Progenitor cell of endocrine pancreas (in vitro differentiated cells): ENCODE measurements at regions not wholly inside any gene's neighbourhood (a gene's known extent, or its start where the extent isn't known, plus 50 kb on each side); places are given as distances from the start of the nearest gene placed in this dataset.
"Not testable (repeated sequence)": the region's sequence is repeated elsewhere in the genome, so short reads cannot be mapped to it uniquely, and the experiment has no call there.

ENCODE experiments used
- DNase-seq: peaks from one replicate; pipeline ENCODE4 v3.0.0; 2021; ENCODE audit warnings: low spot score; ENCODE audit not compliant: unreplicated experiment
- H3K27ac Mint-ChIP-seq: 2 replicates; pipeline ENCODE4 v1.8.0; 2021; ENCODE audit warnings: mild to moderate bottlenecking, moderate library complexity, mixed read lengths
- H3K27me3 Mint-ChIP-seq: 2 replicates; pipeline ENCODE4 v1.8.0; 2021; ENCODE audit warnings: mixed read lengths
- H3K36me3 Mint-ChIP-seq: 2 replicates; pipeline ENCODE4 v1.8.0; 2022; ENCODE audit warnings: mixed read lengths; ENCODE audit not compliant: insufficient read depth
- H3K4me1 Mint-ChIP-seq: 2 replicates; pipeline ENCODE4 v1.8.0; 2021; ENCODE audit warnings: low read depth, mixed read lengths
- H3K4me3 Mint-ChIP-seq: 2 replicates; pipeline ENCODE4 v1.8.0; 2021; ENCODE audit warnings: low read depth, mild to moderate bottlenecking, moderate library complexity, mixed read lengths
- H3K9me3 Mint-ChIP-seq: 2 replicates; pipeline ENCODE4 v1.8.0; 2021; ENCODE audit warnings: low read depth, mixed read lengths
- TF ChIP-seq, protein P1 (sequence below): fragments of 200-600 bp; sonication (generic); IDR thresholded peaks from one replicate; pipeline ENCODE4 v1.5.0; 2021; ENCODE audit warnings: antibody characterized with exemption, mild to moderate bottlenecking; ENCODE audit not compliant: unreplicated experiment

DNA sequence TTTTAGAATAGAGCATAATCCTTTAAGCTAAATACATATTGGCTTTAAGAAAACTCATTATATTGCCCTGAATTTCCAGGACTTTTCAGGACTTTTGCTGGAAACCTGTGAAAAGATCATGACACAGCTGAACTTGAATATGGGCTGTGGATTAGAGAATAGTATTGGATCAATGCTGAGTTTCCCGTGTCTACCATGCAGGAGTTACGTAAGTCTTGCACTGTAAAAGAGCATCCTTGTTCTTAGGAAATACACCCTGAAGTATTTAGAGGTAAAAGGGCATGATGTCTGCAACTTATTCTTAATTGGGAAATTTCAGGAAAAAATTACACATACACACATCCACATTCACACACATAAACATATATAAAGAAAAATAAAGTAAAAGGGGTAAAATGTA lies 82.1 kb downstream of the ZFP36L2 start:
- no peak for DNase-seq
- Mint-ChIP-seq H3K27me3 (peaks cover 7% of the 10 kb centered on the region), H3K4me1 (peaks cover 2% of the 10 kb centered on the region), H3K27ac (no peak overlapping the region), H3K36me3 (no peaks in the 10 kb centered on the region), H3K9me3 (no peaks in the 10 kb centered on the region), H3K4me3 (no peak overlapping the region)
- TF ChIP-seq, protein P1, sequence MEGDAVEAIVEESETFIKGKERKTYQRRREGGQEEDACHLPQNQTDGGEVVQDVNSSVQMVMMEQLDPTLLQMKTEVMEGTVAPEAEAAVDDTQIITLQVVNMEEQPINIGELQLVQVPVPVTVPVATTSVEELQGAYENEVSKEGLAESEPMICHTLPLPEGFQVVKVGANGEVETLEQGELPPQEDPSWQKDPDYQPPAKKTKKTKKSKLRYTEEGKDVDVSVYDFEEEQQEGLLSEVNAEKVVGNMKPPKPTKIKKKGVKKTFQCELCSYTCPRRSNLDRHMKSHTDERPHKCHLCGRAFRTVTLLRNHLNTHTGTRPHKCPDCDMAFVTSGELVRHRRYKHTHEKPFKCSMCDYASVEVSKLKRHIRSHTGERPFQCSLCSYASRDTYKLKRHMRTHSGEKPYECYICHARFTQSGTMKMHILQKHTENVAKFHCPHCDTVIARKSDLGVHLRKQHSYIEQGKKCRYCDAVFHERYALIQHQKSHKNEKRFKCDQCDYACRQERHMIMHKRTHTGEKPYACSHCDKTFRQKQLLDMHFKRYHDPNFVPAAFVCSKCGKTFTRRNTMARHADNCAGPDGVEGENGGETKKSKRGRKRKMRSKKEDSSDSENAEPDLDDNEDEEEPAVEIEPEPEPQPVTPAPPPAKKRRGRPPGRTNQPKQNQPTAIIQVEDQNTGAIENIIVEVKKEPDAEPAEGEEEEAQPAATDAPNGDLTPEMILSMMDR = no peak

DNA sequence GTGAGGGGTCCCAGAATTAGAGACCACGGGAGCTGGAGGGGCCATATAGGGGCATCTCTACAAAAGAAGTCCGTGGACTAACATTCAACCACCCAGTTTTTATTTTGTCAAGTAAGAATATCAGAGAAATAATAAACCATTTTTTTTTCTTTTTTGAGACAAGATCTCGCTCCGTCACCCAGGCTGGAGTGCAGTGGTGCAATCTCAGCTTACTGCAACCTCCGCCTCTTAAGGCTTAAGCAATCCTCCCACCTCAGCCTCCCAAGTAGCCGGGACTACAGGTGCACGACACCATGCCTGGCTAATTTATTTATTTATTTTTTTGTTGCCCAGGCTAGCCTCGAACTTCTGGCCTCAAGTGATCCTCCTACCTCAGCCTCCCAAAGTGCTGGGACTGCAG lies 82.7 kb downstream of the ZFP36L2 start:
- Mint-ChIP-seq H3K27me3 (peaks cover 3% of the 10 kb centered on the region), H3K36me3 (no peaks in the 10 kb centered on the region), H3K4me3 (no peak overlapping the region), H3K4me1 (peaks cover 2% of the 10 kb centered on the region), H3K27ac (no peak overlapping the region), H3K9me3 (no peaks in the 10 kb centered on the region)
- TF ChIP-seq, protein P1 = no peak
- DNase-seq = no peak

DNA sequence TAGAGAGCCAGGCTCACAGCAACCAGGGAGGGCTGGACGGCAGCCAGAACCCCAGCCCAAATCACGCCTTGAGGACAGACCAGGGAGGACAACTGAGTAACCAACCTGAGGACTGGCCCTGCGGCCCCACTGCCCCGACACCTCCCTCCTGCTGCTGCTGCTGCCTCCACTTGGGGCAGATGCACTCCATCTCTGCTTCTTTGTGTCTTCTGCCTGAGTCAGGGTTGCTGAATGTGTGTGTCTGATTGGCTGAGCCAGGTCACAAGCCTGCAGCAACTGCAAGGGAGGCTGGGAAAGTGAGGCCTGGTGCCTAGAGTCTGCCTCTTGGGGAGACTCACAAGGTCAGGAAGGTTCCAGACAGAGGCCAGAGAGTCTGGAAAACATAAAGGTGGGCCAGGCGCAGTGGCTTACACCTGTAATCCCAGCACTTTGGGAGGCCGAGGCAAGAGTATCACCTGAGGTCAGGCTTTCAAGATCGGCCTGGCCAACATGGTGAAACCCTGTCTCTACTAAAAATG lies 83.4 kb downstream of the ZFP36L2 start:
- Mint-ChIP-seq H3K36me3 (no peaks in the 10 kb centered on the region), H3K9me3 (no peaks in the 10 kb centered on the region), H3K4me1 (peaks cover 2% of the 10 kb centered on the region), H3K27me3 (peaks cover 3% of the 10 kb centered on the region), H3K4me3 (no peak overlapping the region), H3K27ac (no peak overlapping the region)
- DNase-seq = no peak
- TF ChIP-seq, protein P1 = no peak

DNA sequence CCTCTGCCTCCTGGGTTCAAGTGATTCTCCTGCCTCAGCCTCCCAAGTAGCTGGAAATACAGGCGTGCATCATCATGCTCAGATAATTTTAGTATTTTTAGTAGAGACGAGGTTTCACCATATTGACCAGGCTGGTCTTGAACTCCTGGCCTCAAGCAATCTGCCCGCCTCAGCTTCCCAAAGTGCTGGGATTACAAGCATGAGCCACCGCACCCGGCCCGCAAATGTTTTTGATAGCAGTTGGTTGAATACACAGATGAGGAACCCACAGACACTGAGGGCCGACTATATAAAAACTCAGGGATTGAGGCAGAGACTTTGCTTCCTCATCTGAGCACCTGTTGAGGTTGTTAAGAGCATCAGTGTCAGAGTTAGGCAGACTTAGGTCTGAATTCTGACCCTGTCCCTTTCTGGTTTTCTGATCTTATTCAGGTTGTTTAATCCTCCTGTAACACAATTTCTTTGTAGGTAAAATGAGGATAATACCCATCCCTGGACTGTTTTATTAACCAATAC lies 84.7 kb downstream of the ZFP36L2 start:
- H3K9me3 Mint-ChIP-seq, DNase-seq: not testable (repeated sequence)

DNA sequence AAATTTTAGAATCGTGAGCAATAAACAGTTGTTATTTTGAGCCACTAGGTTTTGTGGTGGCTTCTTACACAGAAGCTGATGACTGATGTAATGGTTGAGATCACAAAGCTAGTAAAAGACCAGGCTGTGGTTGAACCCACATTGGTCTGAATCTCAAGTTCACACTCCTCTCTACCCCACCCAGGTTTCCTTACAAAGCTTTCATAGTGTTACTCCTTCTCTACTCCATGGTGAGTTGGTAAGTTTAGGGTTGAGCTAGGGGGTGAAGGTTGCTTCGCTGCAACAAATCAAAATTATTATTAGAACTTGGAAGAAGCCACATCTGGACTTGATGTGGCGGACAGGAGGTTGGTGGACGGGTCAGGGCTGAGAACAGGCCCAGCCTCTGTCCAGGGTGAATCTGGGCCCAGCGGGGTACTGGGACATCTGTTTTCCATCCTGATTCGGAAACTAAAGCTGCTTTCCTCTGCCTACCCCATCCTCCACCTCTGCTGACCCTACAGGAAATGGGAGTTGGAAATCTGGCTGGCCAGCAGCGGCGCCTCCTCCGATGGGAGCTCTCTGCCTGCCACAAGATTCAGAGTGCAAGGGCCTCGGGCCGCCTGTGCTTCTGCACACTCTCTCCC lies 86.3 kb downstream of the ZFP36L2 start:
- Mint-ChIP-seq H3K27ac (peak overlapping the region; percentile 41), H3K9me3 (no peaks in the 10 kb centered on the region), H3K36me3 (no peaks in the 10 kb centered on the region), H3K4me1 (peaks cover 12% of the 10 kb centered on the region), H3K27me3 (peaks cover 3% of the 10 kb centered on the region), H3K4me3 (no peak overlapping the region)
- no peak for DNase-seq
- TF ChIP-seq, protein P1 = no peak

More for the DNA sequence above, 84.7 kb downstream of the ZFP36L2 start:
- H3K36me3 Mint-ChIP-seq, H3K4me1 Mint-ChIP-seq, H3K27me3 Mint-ChIP-seq, H3K4me3 Mint-ChIP-seq, H3K27ac Mint-ChIP-seq: not testable (repeated sequence)

DNA sequence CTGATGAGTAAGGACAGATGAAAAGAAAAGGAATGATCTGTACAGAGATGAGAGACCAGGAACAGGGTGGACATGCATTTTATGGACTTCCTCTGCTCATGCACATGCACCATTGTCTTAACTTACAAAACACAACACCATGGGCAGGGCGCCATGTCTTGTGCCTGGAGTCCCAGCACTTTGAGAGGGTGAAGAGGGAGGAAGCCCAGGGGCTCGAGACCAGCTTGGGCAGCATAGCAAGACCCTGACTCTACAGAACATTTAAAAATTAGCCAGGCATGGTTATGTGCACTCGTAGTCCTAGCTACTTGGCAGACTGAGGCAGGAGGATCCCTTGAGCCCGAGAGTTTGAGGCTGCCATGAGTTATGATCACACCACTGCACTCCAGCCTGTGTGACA lies 86.9 kb downstream of the ZFP36L2 start:
- DNase-seq = no peak
- TF ChIP-seq, protein P1 = no peak
- Mint-ChIP-seq H3K9me3 (no peaks in the 10 kb centered on the region), H3K27me3 (peaks cover 3% of the 10 kb centered on the region), H3K4me1 (peaks cover 12% of the 10 kb centered on the region), H3K27ac (no peak overlapping the region), H3K36me3 (no peaks in the 10 kb centered on the region), H3K4me3 (no peak overlapping the region)
